AG08395 (cell line): ENCODE measurements at regions not wholly inside any gene's neighbourhood (a gene's known extent, or its start where the extent isn't known, plus 50 kb on each side); places are given as distances from the start of the nearest gene placed in this dataset.
"Not testable (repeated sequence)": the region's sequence is repeated elsewhere in the genome, so short reads cannot be mapped to it uniquely, and the experiment has no call there.

Experiments
- DNase-seq: peaks from one replicate; pipeline ENCODE4 v3.0.0; 2012; ENCODE audit warnings: mixed read lengths, low spot score

- DNase-seq = no peak
Measured at GRCh38 chr4:67332627-67333026, 212.7 kb downstream of the CENPC start.

- no peak for DNase-seq
Measured at GRCh38 chr4:67328393-67328792, 216.9 kb downstream of the CENPC start.

- DNase-seq = no peak
Measured at GRCh38 chr4:67328018-67328278, 217.4 kb downstream of the CENPC start.

GRCh38 chr4:67327245-67328017, 217.9 kb downstream of the CENPC start:
- DNase-seq = peak; percentile 77

- no peak for DNase-seq
Measured at GRCh38 chr4:67325791-67326190, 219.5 kb downstream of the CENPC start.

- DNase-seq = no peak
Measured at GRCh38 chr4:67320645-67321044, 224.7 kb downstream of the CENPC start.

- not testable (repeated sequence) for DNase-seq
Measured at GRCh38 chr4:67319607-67320006, 225.7 kb downstream of the CENPC start.

GRCh38 chr4:67300497-67301185, 244.7 kb downstream of the CENPC start:
- not testable (repeated sequence) for DNase-seq

- no peak for DNase-seq
Measured at GRCh38 chr4:67292636-67293035, 252.7 kb downstream of the CENPC start.

GRCh38 chr4:67292045-67292444, 253.3 kb downstream of the CENPC start:
- no peak for DNase-seq

GRCh38 chr4:67291644-67292043, 253.7 kb downstream of the CENPC start:
- no peak for DNase-seq

- DNase-seq = no peak
Measured at GRCh38 chr4:67288964-67289363, 256.3 kb downstream of the CENPC start.

GRCh38 chr4:67286724-67287123, 258.6 kb downstream of the CENPC start:
- no peak for DNase-seq

GRCh38 chr4:67282749-67283148, 262.6 kb downstream of the CENPC start:
- no peak for DNase-seq

- DNase-seq = no peak
Measured at GRCh38 chr4:67275179-67275750, 270.0 kb downstream of the CENPC start.

- DNase-seq = not testable (repeated sequence)
Measured at GRCh38 chr4:67274671-67275070, 270.6 kb downstream of the CENPC start.

- DNase-seq = no peak
Measured at GRCh38 chr4:67273666-67274065, 271.6 kb downstream of the CENPC start.

- no peak for DNase-seq
Measured at GRCh38 chr4:67261971-67262370, 283.3 kb downstream of the CENPC start.

GRCh38 chr4:67256388-67257043, 288.8 kb downstream of the CENPC start:
- no peak for DNase-seq

- DNase-seq = no peak
Measured at GRCh38 chr4:67250131-67250896, 295.0 kb downstream of the CENPC start.

GRCh38 chr4:67236788-67237187, 308.5 kb downstream of the CENPC start:
- DNase-seq = no peak

GRCh38 chr4:67236318-67236717, 309.0 kb downstream of the CENPC start:
- no peak for DNase-seq
